NCI-H2227 (cell line): ENCODE measurements at regions not wholly inside any gene's neighbourhood (a gene's known extent, or its start where the extent isn't known, plus 50 kb on each side); places are given as distances from the start of the nearest gene placed in this dataset.
"Not testable (repeated sequence)": the region's sequence is repeated elsewhere in the genome, so short reads cannot be mapped to it uniquely, and the experiment has no call there.

Experiments
- DNase-seq: peaks from one replicate; lab custom pipeline; 2025; ENCODE audit not compliant: unreplicated experiment; lab: John Stamatoyannopoulos, UW

DNA sequence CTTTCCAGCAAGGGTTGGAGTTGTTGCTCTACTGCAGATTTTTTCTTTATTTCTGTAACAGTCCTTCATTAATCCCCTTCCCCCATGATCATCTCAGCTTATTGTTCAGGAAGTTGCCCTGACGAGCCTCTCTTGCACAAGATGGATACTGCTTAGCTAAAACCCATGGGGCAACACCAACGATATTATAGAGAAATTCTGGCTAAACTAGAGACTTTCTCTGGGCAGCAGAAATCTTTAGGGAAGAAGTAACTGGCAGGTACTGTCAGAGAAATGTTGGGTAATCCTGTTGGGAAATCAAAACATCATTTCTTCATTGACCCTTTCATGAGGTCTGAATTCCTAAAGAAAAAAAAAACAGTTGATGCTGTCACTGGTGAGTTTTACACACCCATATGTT, 921.3 kb downstream of the NLGN4X start:
- no peak for DNase-seq

- no peak for DNase-seq
Measured at GRCh38 chrX:5306654-5307121, 922.0 kb downstream of the NLGN4X start.

GRCh38 chrX:5305452-5305851, 923.2 kb downstream of the NLGN4X start:
- no peak for DNase-seq

DNA sequence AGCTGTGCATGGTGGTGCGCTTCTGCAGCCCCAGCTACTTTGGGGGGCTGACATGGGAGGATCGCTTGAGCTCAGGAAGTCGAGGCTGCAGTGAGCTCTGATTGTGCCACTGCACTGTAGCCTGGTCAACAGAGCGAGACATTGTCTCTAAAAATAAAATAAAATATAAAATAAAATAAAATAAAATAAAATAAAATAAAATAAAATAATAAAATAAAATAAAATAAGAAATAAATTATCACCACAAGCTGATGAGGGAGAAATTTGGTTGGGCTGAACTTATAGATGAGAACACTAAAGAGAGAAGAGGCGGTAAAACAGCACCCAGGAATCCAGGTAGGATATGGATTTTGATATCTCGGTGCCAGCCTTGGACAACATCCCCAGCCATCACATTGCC, 933.7 kb downstream of the NLGN4X start:
- DNase-seq: no peak

- no peak for DNase-seq
Measured at GRCh38 chrX:5290635-5291034, 938.0 kb downstream of the NLGN4X start.

- DNase-seq: not testable (repeated sequence)
Measured at GRCh38 chrX:5289949-5290348, 938.7 kb downstream of the NLGN4X start.

GRCh38 chrX:5278908-5279307, 949.8 kb downstream of the NLGN4X start:
- no peak for DNase-seq

- no peak for DNase-seq
Measured at GRCh38 chrX:5265324-5265850, 963.3 kb downstream of the NLGN4X start.

GRCh38 chrX:5250106-5250505, 978.6 kb downstream of the NLGN4X start:
- no peak for DNase-seq

- no peak for DNase-seq
Measured at GRCh38 chrX:5242091-5242790, 986.4 kb downstream of the NLGN4X start.

- DNase-seq: no peak
Measured at GRCh38 chrX:5236749-5237148, 991.9 kb downstream of the NLGN4X start.

DNA sequence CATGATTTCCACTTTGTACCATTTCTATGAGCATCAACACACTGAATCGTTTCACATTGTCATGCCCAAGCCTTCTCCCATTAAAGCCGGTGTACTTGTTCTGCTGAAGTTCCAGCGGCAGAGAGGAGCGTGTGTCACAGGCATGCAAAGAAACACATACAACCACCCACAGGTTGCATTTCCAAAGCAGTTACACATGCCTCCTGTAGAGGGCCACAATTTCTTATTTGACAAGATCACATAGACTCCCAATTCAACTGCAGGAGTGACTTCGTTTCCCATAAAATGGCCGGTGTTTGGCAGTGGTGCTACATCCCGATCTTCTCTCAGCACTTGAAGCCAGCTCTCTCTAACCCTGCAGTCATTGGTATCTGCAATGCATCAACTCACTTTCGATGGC, 992.6 kb downstream of the NLGN4X start:
- no peak for DNase-seq

DNA sequence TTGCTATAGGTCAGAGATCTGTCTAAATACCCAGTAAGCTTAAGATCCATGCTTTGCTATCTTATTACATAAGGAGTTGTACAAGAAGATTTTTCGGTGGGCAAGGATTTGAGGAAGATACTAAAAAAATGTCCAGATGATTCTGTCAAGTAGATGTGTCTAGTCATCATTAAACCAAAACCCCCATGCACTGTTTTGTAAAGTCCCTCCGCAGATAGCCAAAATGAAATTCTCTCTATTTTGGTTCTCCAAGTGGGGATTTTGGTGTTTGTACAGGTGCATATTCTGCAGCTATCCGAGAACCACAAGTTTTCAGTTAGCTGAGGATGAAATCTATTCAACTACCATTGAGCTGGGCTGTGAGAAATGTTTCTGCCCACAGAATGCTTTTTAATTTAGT, 994.8 kb downstream of the NLGN4X start:
- DNase-seq: no peak

- DNase-seq: no peak
Measured at GRCh38 chrX:5220421-5220820, 1008.2 kb downstream of the NLGN4X start.

DNA sequence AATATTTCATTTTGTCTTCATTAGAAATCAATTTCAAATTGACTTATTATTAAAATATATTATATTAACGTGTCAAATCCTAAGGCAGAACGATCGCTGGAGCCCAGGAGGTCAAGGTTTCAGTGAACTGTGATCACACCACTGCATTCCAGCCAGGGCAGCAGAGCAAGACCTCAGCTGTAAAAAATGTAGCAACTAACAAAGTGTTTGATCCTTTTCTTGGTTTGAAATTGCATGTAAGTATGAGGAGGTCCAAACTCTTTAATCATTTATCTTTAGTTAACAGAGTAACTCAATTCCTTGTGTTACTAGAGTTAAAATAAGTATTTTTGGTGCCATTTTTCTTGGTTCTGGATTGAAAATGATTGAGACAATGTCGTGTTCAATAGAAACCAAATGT, 1033.9 kb downstream of the NLGN4X start:
- no peak for DNase-seq

GRCh38 chrX:5180135-5180741, 1048.4 kb downstream of the NLGN4X start:
- no peak for DNase-seq

- no peak for DNase-seq
Measured at GRCh38 chrX:5176766-5177165, 1051.9 kb downstream of the NLGN4X start.

DNA sequence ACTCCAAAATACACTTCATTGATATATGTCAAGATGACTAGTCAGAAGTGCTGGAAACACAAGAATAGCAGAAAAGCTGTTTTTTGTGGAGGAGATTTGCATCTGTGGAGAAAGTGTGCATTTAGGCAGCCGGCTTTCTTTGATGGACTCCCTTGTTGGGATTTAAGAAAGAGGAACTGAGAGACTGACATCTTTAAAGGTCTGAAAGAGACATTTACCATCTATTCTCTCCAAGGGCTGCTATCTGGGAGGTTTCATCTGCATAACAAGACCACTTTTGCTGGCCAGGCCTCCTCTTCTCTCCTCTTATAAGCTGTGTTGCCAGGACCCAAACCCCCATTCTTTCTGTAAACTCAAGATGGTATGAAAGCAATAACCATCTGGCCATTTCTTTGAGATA, 1065.0 kb downstream of the NLGN4X start:
- no peak for DNase-seq

GRCh38 chrX:5155301-5155700, 1073.4 kb downstream of the NLGN4X start:
- no peak for DNase-seq

- no peak for DNase-seq
Measured at GRCh38 chrX:5145957-5146356, 1082.7 kb downstream of the NLGN4X start.

DNA sequence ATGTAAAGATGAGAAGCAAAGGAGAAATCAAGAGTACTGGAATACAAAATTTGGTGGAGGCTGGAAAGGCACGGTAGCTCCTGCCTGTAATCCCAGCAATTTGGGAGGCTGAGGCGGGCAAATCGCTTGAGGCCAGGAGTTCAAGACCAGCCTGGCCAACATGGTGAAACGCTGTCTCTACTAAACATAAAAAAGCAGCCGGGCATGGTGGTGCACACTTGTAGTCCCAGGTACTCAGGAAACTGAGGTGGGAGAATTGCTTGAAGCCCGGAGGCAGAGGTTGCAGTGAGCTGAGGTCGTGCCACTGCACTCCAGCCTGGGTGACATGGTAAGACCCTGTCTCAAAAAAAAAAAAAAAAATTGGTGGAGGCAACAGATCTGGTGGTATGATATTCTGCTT, 1086.0 kb downstream of the NLGN4X start:
- DNase-seq: no peak

- DNase-seq: no peak
Measured at GRCh38 chrX:5122181-5122678, 1106.4 kb downstream of the NLGN4X start.
